NCI-H1694 (cell line): ENCODE measurements at regions not wholly inside any gene's neighbourhood (a gene's known extent, or its start where the extent isn't known, plus 50 kb on each side); places are given as distances from the start of the nearest gene placed in this dataset.

Experiments used
- DNase-seq: peaks from one replicate; lab custom pipeline; 2025; lab: John Stamatoyannopoulos, UW

DNA sequence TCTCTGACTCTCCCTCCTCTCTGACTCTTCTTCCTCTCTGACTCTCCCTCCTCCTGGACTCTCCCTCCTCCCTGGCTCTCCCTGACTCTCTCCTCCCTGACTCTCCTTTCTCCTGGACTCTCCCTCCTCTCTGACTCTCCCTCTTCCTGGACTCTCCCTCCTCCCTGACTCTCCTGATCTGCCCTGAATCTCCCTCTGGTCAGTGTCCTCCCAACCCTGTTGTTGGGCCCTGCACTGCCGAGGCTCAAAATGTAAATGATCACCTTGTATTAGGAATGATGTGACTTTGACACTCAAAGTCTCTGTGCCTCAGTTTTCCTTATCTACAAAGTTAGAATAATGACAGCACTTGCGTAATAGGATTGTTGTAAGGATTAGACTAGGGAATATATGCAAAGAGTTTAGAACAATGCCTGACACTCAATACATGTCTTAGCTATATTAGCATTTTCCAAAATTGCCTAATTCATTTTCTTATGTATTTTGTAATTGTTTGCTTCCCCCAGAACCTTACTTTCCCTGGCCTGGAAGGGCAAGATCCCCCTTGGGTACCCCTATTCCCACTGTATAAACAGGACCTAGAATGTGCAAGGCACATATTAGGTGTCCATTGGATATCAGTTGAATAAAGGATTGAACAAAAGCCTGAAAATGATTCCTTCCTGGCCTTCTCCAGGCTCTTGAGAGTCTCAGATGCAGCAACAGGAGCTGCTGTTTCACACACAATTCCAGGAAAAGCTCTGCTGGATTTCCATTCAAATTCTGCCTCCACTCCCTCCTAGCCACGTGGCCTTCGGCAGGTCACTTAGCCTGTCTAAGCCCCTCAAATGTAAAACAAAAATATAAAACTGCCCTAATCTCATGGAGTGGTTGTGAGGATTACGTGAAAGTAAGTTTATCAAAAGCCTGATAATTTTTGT is 170.1 kb downstream of the INHBB start:
- no peak for DNase-seq

DNA sequence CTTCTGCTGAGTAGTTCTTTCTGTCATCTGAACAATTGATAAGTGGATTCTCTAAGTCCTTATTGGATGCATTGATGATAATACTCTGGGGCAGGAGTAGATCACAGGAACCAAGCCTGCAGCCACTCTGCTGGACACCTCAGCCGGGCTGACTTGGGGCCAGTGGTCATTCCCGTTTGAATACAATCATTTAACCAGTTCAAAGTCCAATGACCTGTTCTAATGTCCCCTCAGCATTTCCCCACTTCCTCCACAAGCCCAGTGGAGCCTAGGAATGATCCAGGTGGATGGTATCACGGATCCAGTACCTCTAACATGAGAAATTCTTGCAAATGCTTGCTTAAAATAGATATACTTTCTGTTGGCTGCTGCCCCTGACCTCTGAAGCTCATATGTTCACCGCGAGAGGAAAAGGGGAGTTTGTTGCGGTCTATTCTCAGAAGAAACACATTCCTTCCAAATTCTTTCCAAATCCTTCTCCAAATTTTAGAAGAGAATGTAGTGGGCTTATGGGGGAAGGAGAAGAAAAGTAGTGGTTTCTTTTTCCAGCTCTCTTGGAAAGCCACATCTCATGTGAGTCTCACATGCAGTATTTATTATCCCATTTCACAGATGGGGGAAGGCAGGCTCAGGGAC is 170.9 kb downstream of the INHBB start:
- DNase-seq = no peak

DNA sequence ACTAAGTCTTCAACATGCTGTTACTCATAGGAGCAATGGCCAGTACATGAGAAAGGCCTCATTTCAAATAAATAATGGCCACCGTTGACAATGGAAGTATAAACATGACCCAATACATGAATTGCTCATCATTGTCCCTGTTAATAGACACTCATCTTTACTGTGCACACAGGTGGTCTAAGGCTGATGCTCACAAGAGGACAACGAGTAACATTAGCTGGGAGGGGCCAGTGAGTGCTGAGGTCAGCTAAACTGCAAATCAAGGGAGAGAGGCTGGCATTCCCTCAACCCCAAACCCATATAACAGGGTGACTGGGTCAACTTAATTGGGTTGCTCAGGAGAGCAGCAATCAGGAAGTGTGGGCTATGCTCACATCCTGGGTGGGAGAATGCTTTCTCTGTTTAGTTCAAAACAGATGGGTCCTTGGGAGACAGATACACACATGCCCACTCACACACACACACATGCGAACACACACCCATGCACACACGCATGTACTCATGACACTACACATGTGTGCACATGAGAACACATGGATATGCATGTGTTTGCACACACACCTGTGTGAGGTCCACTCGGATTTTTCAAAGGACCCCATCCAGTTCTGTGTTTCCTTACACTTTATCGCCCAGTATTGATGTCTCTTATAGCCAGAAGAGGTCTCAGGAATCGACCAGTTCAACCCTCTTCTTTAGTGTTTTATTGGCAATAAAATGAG is 172.0 kb downstream of the INHBB start:
- no peak for DNase-seq

DNA sequence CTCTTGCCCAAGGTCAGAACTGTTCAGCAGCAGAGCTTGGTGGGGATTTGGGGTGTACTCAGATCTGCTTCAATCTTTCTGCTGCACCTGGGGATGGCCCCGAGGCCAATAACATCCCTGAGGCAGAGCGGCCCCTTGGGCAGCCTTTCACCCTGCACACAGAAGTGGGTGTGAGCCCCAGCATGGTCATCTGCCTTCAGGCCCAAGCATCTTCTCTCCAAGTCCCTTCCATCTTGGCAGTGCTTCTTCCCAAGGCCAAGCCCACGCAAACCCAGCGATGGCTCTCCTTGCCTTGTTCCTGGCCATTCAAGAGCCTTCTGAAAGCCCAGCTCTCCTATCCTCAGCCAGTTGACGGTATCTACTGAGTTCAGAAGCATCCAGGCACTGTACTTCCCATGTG is 172.9 kb downstream of the INHBB start:
- DNase-seq = no peak

DNA sequence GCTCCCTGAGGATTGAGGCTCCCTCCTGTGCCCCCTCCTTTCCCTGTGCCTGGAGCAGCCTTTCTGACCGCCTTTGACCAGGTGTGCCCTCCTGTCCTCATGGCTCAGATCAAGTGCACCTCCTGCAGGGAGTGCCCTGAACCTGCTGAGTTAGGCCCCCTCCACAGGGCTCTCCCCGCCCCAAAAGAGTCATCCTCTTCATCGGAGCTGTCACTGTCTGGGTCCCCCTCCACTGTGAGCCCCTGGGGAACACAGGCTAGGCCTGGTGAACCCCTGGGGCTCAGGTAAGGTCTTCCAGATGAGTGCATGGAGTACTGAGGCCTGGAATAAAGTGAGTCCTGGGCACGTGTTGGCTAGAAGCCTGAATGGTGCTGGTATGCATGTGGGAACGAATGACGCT is 173.5 kb downstream of the INHBB start:
- no peak for DNase-seq

DNA sequence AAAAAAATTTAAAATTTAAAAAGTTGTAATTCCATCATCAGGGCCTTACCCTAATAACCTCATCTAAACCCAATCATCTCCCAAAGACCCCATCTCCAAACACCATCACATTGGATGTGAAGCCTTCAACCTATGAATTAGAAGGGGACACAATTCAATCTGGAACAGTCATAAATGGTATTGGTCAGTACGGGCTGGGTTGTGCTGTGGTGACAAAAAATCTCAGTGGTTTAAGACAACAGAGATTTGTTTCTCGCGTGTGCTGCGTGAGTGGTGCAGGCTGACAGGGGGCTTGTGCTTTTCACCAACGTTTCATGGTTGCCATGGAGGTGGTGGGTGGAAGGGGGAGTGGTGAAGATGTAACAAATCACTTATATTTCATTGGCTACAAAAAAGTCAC is 174.5 kb downstream of the INHBB start:
- no peak for DNase-seq

DNA sequence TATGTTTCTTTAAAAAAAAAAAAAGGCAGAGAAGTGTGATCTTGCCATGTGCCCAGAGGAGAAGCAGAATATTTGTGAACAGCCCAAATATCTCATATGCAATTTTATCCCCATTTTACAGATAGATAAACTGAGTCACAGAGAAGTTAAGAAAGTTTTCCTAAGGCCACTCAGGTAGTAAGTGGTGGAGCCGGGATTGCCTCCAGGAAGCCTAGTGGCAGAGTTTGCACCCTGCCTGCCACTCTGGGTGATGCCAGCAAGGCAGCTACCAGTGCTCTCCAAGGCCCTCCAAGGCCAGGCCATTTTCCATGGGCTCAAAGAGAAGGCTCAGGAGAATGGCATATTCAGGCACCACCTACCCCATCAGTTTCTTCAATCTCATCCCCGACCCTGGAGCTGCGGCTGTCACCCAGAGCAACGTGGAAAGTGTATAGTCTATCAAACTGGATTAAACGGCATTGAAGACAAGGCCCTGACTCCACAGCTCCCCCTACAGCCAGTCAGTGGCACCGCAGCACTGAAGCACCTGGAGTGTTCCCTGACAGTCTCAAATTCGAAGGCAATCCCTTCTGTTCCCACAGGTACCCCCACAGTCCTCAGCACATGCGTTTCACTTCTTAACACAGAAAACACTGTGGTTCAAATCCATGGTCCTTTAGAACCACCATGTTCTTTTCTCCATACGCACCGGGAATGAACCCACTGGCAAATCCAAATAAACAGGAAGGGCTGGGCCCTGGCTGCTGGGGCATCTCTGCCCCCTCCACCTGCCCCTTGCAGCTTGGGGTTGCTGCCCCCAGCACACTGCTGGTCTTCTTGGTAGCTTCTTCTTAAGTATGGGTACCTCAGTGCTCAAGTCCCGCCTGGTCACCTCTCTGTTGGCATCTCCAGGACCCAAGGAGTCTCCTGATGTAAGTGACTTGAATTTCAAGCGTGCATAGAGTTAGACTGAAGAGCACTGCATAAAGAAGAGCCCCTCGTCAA is 175.3 kb downstream of the INHBB start:
- DNase-seq = peak; percentile 39

DNA sequence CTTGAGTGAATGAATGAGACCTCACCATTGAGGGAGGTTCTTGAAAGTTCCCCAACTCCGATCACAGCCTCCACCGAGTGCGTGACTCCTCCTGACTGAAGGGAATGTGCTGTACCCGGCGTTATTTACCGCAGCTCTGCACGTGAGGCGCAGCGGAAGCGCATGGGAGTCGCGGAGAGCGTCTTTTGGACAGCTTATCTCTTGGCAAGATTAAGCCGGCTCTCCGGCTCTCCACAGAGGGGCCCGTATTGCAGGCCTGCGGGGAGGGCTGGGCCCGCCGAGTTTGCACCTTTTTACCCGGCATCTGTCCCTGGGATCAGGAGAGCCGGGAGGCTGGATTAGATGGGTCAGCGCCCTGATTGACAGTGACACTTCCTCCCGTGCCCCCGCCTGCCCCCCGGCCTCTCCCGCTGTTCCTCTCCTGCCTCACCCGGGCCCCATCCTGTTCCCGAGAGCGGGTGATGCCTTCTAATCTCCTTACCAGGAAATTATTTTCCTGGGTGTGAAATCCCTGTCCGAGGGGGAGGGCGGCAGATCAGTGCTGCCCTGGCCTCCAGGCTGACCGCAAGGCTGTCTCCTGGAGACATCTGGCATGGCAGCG is 176.3 kb downstream of the INHBB start:
- no peak for DNase-seq

DNA sequence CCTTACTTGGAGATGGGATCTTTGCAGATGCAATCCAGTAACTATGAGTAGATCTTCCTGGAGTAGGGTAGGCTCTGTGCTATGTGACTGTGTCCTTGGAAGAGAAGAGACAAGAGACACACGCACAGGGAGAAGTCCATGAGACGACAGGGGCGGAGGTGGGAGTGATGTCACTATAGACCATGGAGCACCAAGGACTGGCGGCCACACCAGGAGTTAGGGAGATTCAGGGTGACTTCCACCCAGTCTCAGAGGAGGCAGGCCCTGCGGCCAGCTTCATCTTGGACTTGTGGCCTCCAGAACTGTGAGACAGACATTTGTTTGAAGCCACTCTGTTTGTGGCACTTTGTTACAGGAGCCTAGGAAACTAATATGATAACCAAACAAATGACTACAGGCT is 177.8 kb downstream of the INHBB start:
- no peak for DNase-seq

DNA sequence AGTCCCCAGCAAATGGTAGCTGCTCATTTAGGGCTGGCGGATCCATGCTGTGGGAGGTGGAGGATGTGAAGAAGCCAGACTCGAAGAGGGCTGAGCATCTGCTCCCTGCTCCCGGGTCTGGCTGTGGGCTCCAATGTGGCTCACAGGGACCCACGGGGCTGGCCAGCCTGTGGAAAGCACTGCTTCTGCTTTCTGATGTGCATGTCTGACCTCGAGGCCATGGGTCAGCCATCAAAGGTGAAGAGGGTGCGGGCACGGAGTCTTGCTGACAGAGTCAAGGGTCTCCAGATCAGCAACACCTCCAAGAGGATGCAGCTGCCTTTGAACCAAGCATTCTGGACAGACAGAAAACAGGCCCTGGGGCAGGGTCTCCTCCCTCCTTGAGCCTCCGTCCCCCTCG is 178.2 kb downstream of the INHBB start:
- no peak for DNase-seq

DNA sequence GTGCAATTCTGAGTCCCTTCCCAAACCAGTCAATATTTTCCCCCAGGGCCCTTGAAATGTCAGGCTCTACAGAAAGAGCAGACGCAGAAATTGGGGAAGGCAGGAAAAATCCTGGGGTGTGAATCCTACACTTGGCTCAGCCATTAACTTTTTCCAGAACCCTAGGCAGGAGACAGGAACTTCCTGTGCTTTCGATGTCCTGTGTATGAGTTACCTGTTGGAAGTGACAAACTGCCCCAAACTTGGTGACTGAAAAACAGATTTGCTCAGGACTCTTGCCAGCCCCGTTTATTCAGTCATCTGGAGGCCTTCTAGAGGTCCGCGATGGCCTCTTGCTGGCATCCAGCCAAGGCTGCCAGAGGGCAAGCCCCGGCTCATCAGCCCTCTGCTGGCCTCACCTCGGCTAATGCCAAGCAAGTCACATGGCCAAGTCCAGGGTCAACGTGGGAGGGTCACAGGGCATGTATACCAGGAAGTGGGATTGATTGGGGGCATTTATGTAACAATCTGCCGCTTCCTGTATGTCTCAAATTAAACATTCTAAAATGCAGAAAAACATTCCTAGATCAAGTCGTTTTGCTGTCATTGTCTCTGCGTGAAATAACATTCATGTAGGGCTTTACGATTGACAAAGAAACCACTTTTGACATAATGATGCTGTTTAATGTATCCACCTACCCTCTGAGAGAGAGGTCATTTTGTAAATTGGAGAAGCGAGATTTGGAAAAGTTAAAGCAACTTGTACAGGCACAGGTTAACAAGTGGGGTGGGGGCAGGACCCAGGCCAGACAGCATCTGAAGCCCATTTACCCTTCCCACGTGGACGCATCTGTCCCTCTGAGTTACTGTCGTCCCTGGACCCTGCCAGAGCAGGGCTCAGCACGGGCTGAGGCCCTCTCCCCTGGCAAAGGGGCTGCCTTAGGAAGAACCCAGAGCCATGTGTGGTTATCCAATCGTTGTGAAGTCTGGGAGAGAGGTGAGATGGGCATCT is 179.4 kb downstream of the INHBB start:
- no peak for DNase-seq

DNA sequence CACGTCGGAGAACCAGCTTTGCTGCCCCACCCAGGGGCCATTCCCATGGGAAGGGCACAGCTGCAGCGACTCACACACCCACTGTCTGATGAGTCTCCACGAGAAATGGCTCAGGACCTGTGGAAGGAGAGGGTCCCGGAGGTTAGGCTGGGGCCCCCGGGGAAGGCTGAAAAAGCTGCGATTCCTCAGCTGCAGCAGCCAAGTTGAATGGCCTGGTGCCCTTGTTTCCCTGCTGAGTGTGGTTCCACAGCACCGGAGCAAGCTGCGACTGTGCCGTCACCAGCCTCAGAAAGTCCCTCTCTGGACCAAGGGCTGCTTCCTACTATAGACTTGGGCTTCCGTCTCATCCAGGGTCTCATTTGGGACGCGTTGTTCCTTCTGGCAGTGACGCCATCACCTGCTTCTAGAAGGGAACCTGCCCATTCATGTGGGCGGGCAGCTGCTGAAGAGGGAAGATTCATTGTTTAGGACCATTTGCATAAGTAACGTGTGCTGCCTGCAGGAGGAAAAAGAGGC is 180.2 kb downstream of the INHBB start:
- no peak for DNase-seq

DNA sequence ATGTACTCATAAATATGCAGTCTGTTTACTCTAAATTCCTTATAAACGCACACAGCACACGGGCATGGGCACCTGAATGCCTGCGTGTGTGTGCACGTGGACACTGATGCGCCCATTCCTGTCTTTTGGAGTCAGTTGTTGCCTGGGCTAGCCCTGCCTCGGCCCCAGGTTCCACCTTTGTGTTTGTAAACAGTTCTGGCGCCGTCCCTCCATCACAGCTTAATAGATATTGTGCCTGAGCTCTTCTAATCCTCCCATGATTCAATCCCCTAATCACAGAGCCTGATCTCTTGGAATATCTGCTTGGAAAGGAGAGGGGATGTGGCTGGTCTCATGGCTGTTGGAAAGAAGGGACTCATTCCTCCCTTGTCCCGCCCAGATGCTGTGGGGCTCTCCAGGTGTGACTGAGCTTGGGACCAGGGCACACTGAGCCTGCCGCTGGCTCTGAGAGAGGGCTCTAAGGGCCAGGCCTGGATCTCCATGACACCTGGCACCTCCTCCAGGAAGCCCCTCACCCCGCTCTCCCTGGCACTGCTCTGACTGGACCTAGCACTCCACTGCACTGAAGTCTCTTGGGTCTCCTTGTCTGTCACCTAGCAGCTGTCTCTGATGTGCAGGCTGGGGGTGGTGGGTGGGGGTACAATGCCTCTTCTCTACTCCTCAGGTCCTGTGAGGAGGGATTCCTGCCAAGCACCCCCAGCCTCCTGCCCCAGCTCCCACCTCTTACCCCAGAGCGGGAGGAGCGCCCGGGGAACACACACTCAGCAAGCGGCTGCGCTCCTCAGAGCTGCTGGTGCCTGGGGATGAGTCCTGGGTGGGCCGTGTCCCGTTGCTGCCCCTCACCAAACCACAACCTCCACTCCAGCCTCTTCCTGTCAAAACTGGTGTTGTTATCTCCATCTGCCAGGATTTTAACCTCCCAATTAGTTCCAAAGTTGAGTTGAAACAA is 181.3 kb downstream of the INHBB start:
- no peak for DNase-seq

DNA sequence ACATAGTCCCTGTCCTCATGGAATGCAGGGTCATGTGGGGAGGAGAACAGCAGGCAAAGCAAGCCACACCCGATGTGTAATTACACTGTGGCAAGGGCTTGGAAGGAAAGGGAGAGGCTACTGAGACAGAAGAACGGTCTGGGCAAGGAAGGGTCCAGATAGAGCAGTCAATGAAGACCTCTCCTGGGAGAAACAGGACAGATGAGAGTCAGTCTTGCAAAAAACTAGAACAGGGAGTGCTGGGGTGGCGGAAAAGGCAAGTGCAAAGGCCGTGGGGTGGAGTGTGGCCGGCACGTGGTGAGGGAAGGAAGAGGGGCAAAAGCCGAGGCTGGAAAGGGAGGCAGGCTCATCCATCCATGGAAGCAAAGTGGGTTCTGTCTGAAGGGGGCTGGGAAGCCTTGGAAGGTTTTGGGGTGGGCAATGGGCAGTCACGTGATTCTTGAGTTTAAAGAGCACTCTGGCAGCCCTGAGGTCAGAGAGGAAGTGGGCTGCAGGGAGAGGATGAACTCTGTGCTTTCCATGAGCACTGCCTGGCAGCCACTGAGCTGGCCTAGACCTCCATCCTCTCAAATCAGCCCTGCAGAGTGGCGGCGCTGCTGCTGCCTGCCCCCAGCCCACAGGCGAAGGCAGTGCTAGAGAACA is 182.2 kb downstream of the INHBB start:
- DNase-seq = no peak

DNA sequence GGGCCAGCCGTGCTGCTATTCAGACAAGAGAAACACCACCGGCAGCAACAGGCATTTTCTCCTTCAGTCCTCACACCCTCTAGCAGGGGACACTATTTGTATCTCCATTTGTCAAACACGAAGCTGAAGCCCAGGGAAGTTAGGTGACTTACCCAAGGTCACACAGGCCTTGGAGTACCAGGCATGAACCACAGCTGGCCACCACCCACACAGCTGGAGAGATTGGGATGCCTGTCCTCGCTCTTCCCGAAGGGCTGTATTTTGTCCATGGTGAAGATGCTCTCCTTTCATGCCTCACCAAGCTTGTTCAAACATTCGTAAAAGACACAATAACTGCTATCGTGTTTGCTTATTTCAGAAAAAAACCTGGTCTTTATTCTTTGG is 182.7 kb downstream of the INHBB start:
- DNase-seq = no peak

DNA sequence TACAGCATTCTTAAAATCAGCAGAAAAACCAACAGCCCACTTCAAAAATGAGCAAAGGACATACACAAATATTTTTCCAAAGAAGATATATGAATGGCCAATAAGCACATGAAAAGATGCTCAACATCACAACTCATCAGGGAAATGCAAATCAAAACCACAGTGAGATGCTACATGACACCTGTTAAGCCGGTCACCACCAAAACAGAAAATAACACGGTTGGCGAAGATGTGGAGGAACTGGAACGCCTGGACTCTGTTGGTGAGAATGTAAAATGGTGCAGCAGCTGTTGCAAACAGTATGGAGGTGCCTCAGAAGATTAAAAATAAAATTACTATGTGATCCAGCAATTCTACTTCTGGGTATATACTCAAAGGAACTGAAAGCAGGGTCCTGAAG is 184.8 kb downstream of the INHBB start:
- DNase-seq = no peak

DNA sequence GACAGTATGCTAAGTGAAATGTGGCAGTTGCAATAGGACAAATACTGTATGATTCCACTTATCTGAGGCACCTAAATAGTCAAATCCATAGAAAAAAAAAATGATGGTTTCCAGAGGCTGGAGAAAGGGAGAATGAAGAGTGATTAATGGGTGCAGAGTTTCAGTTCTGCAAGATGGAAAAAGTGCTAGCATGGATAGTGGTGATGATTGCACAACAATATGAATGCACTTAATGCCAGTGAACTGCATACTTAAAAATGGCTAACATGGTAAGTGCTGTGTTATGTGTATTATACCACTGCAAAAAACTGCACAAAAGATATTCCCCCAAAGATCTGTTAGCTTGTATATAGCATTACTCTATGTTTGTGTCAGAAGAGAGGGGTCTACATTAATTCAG is 185.4 kb downstream of the INHBB start:
- DNase-seq = no peak
